Lower lobe of right lung (tissue), 2 donors: ENCODE measurements at regions not wholly inside any gene's neighbourhood (a gene's known extent, or its start where the extent isn't known, plus 50 kb on each side); places are given as distances from the start of the nearest gene placed in this dataset.

ENCODE experiments used
- ATAC-seq, 2 donors: fragments of 200-7000 bp; cut with Tn5 transposase; one replicate each; pipeline ENCODE4 v1.9.1; 2020 to 2022; ENCODE audit warnings: mild to moderate bottlenecking in 2 of 2, moderate library complexity in 2 of 2
- DNase-seq: peaks from one replicate; pipeline ENCODE4 v3.0.0-alpha.2; 2020
- H3K27ac ChIP-seq: fragments of 200-600 bp; one replicate; pipeline ENCODE4 v1.8.0; 2022
- H3K27me3 ChIP-seq: fragments of 200-600 bp; one replicate; pipeline ENCODE4 v1.8.0; 2022; ENCODE audit warnings: low read depth
- H3K36me3 ChIP-seq: fragments of 200-600 bp; one replicate; pipeline ENCODE4 v1.8.0; 2022; ENCODE audit warnings: mild to moderate bottlenecking
- H3K4me1 ChIP-seq: fragments of 200-600 bp; one replicate; pipeline ENCODE4 v1.8.0; 2022
- H3K4me3 ChIP-seq: fragments of 200-600 bp; one replicate; pipeline ENCODE4 v1.8.0; 2022; ENCODE audit warnings: mild to moderate bottlenecking
- H3K9me3 ChIP-seq: fragments of 200-600 bp; one replicate; pipeline ENCODE4 v1.8.0; 2022
- intact Hi-C: fragments of 100-400 bp; cut with DNase I; formaldehyde crosslinking; loops from one replicate; pipeline ENCODE4 v1.11.0; 2022
- TF ChIP-seq, protein P1 (sequence below): fragments of 200-600 bp; IDR thresholded peaks from one replicate; pipeline ENCODE4 v1.8.0; 2022; ENCODE audit warnings: antibody characterized with exemption, mild to moderate bottlenecking
- donor health status: DM: no; HTN: yes; CAD: no; lungs with severe emphysema.

DNA sequence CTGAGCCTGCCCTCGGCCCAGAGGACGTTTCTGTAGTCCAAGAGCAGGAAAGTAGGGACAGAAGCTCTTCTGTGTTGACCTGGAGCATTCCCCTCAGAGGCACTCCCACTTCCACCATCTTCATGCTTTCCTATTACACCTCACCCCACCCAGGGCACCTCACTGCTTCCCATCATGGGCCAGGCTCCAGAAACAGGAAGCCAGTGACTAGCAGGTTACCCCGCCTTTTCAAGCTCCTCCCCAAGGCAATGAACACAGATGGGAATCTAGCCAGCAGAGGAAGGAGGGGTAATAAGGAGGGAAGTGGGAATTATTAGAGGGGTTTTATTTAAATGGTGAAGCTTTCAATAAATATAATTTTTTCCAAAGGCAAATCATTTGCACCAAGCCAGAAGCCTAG lies 308.8 kb upstream of the MGAT5 start:
- H3K4me3 ChIP-seq, result no peak overlapping the region
- intact Hi-C loops, result no loop called here
- H3K36me3 ChIP-seq, result no peaks in the 10 kb centered on the region
- no peak overlapping the region for H3K27ac ChIP-seq
- H3K27me3 ChIP-seq, result no peaks in the 10 kb centered on the region
- DNase-seq (no peak), ATAC-seq (no peak)
- no peaks in the 10 kb centered on the region for H3K4me1 ChIP-seq
- TF ChIP-seq, protein P1, sequence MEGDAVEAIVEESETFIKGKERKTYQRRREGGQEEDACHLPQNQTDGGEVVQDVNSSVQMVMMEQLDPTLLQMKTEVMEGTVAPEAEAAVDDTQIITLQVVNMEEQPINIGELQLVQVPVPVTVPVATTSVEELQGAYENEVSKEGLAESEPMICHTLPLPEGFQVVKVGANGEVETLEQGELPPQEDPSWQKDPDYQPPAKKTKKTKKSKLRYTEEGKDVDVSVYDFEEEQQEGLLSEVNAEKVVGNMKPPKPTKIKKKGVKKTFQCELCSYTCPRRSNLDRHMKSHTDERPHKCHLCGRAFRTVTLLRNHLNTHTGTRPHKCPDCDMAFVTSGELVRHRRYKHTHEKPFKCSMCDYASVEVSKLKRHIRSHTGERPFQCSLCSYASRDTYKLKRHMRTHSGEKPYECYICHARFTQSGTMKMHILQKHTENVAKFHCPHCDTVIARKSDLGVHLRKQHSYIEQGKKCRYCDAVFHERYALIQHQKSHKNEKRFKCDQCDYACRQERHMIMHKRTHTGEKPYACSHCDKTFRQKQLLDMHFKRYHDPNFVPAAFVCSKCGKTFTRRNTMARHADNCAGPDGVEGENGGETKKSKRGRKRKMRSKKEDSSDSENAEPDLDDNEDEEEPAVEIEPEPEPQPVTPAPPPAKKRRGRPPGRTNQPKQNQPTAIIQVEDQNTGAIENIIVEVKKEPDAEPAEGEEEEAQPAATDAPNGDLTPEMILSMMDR, result no peak
- no peaks in the 10 kb centered on the region for H3K9me3 ChIP-seq

DNA sequence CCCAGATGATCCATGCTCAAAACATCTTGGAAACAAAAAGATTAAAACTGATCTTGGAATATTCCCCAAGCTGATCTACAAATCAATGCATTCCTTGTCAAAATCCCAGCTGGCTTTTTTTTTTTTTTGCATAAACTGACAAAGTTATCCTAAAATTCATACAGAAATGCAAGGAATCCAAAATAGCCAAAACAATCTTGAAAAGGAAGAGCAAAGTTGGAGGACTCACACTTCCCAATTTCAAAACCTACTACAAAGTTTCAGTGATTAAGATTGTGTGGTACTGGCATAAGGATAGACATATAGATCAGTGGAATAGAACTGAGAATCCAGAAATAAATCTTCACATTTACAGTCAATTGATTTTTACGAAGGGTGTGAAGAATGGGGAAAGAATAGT lies 306.8 kb upstream of the MGAT5 start:
- H3K27ac ChIP-seq, result no peak overlapping the region
- ATAC-seq (no peak), DNase-seq (no peak)
- intact Hi-C loops, result no loop called here
- no peak overlapping the region for H3K4me3 ChIP-seq
- no peaks in the 10 kb centered on the region for H3K36me3 ChIP-seq
- no peaks in the 10 kb centered on the region for H3K4me1 ChIP-seq
- H3K27me3 ChIP-seq, result no peaks in the 10 kb centered on the region
- no peaks in the 10 kb centered on the region for H3K9me3 ChIP-seq
- TF ChIP-seq, protein P1, result no peak

DNA sequence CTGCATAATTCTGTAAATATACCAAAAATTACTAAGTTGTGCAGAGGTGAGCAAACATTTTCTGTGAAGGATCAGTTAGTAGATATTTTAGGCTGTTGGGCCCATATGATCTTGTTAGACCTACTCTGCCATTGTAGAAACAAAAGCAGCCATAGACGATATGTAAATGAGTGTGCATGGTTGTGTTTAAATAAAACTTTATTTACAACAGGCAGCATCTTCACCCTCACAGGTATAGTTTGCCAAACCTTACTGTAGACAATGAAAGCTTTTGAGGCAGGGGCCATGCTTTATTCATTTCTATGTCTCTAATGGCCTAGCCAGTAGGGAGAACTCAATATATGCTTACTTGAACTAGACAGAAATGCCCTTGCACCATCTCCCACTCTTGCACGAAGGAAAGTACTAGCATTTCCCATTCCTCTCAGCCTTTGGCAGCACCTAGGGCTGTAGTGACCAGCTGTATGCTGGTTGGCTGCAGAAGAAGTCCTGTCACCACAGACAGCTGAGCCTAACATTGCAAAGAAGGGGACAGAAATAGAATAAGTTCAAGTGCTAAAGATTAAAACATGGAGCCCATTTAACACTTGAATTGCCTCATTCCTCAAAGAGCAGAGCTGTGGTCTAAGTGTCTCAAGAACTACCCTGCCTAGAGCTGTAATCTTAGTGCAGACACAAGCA lies 305.1 kb upstream of the MGAT5 start:
- no peak overlapping the region for H3K4me3 ChIP-seq
- H3K36me3 ChIP-seq, result no peaks in the 10 kb centered on the region
- DNase-seq (no peak), ATAC-seq (no peak)
- H3K27ac ChIP-seq, result no peak overlapping the region
- no peaks in the 10 kb centered on the region for H3K27me3 ChIP-seq
- no peaks in the 10 kb centered on the region for H3K4me1 ChIP-seq
- H3K9me3 ChIP-seq, result no peaks in the 10 kb centered on the region
- TF ChIP-seq, protein P1, result no peak
- intact Hi-C loops, result no loop called here

GRCh38 chr2:133949595-133949994 lies 304.3 kb upstream of the MGAT5 start:
- Histone ChIP-seq H3K36me3 (no peaks in the 10 kb centered on the region), H3K9me3 (no peaks in the 10 kb centered on the region), H3K4me1 (no peaks in the 10 kb centered on the region), H3K27me3 (no peaks in the 10 kb centered on the region), H3K4me3 (no peak overlapping the region), H3K27ac (no peak overlapping the region)
- DNase-seq (no peak), ATAC-seq (no peak)
- intact Hi-C loops, result no loop called here
- TF ChIP-seq, protein P1, result no peak

DNA sequence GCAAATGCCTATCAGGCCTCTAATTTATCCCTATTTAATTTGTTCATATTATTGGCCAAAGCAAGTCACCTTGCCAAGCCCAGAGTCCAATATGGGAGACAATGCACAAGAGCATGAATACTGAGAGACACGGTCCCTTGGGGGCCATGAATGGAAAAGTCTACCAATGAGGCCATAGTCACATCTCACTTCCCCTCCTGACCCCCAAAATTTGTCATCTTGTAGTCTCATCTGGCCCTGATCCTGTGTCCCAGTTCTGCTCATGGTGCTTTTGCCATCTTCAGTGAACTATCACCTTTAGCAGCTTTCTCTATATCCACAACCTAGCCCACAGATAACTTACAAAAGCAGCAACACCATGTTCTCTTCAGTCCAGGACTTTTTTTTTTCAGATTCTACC lies 302.7 kb upstream of the MGAT5 start:
- Histone ChIP-seq H3K4me1 (no peaks in the 10 kb centered on the region), H3K27me3 (no peaks in the 10 kb centered on the region), H3K36me3 (no peaks in the 10 kb centered on the region), H3K9me3 (no peaks in the 10 kb centered on the region), H3K27ac (no peak overlapping the region), H3K4me3 (no peak overlapping the region)
- TF ChIP-seq, protein P1, result no peak
- DNase-seq (no peak), ATAC-seq (no peak)
- intact Hi-C loops, result no loop called here
